ENCODE measurements at regions not wholly inside any gene's neighbourhood (a gene's known extent, or its start where the extent isn't known, plus 50 kb on each side); places are given as distances from the start of the nearest gene placed in this dataset.
A peak's percentile ranks its signal among the peaks of the same experiment; 100 is the strongest.
"Not testable (repeated sequence)": the region's sequence is repeated elsewhere in the genome, so short reads cannot be mapped to it uniquely, and the experiment has no call there.

GRCh38 chr20:29448806-29449470 is 1808.5 kb upstream of the DEFB115 start:
- Histone ChIP-seq H3K36me3 (no peaks in the 10 kb centered on the region), H3K4me1 (no peaks in the 10 kb centered on the region), H3K4me3 (ENCODE audit: low read depth, low read length) (no peak overlapping the region), H3K9me3 (no peaks in the 10 kb centered on the region), H3K27me3 (no peaks in the 10 kb centered on the region)
- DNase-seq: no peak
- no peak for TF ChIP-seq CTCF (IDR thresholded peaks at IDR 0.05; ENCODE audit: low read depth, low read length)

GRCh38 chr20:29452186-29452585 is 1805.3 kb upstream of the DEFB115 start:
- no peaks in the 10 kb centered on the region for H3K36me3 ChIP-seq
- no peak for TF ChIP-seq CTCF (IDR thresholded peaks at IDR 0.05; ENCODE audit: low read depth, low read length)
- no peaks in the 10 kb centered on the region for H3K4me1 ChIP-seq
- no peaks in the 10 kb centered on the region for H3K9me3 ChIP-seq
- no peak overlapping the region for H3K4me3 ChIP-seq (ENCODE audit: low read depth, low read length)
- H3K27me3 ChIP-seq: no peaks in the 10 kb centered on the region
- no peak for DNase-seq

GRCh38 chr20:29456987-29457693 is 1800.3 kb upstream of the DEFB115 start:
- DNase-seq; H3K4me3 ChIP-seq (ENCODE audit: low read depth, low read length): not testable (repeated sequence)

GRCh38 chr20:29472606-29473005 is 1784.9 kb upstream of the DEFB115 start:
- Histone ChIP-seq H3K9me3 (no peaks in the 10 kb centered on the region), H3K4me1 (no peaks in the 10 kb centered on the region), H3K27me3 (no peaks in the 10 kb centered on the region), H3K4me3 (ENCODE audit: low read depth, low read length) (no peak overlapping the region), H3K36me3 (no peaks in the 10 kb centered on the region)
- TF ChIP-seq CTCF (IDR thresholded peaks at IDR 0.05; ENCODE audit: low read depth, low read length): no peak
- no peak for DNase-seq

More at GRCh38 chr20:29456987-29457693, 1800.3 kb upstream of the DEFB115 start:
- H3K4me1 ChIP-seq, H3K36me3 ChIP-seq, H3K27me3 ChIP-seq, H3K9me3 ChIP-seq: not testable (repeated sequence)

- not testable (repeated sequence) for H3K4me3 ChIP-seq (ENCODE audit: low read depth, low read length); DNase-seq
Observed at GRCh38 chr20:29492840-29493239, 1764.6 kb upstream of the DEFB115 start.

GRCh38 chr20:29496767-29497166 is 1760.7 kb upstream of the DEFB115 start:
- H3K4me3 ChIP-seq (ENCODE audit: low read depth, low read length): peak overlapping the region; percentile 80
- not testable (repeated sequence) for H3K9me3 ChIP-seq
- DNase-seq: peak; percentile 21

More at GRCh38 chr20:29492840-29493239, 1764.6 kb upstream of the DEFB115 start:
- H3K36me3 ChIP-seq, H3K9me3 ChIP-seq, H3K27me3 ChIP-seq, H3K4me1 ChIP-seq: not testable (repeated sequence)

GRCh38 chr20:29497261-29497671 is 1760.2 kb upstream of the DEFB115 start:
- peak overlapping the region; percentile 80 for H3K4me3 ChIP-seq (ENCODE audit: low read depth, low read length)
- no peaks in the 10 kb centered on the region for H3K36me3 ChIP-seq
- TF ChIP-seq CTCF (IDR thresholded peaks at IDR 0.05; ENCODE audit: low read depth, low read length): no peak
- no peaks in the 10 kb centered on the region for H3K4me1 ChIP-seq
- DNase-seq: peak; percentile 72
- no peaks in the 10 kb centered on the region for H3K27me3 ChIP-seq
- no peaks in the 10 kb centered on the region for H3K9me3 ChIP-seq

More at GRCh38 chr20:29496767-29497166, 1760.7 kb upstream of the DEFB115 start:
- H3K36me3 ChIP-seq, H3K4me1 ChIP-seq, H3K27me3 ChIP-seq: not testable (repeated sequence)

- H3K9me3 ChIP-seq, H3K4me1 ChIP-seq, H3K27me3 ChIP-seq, DNase-seq, H3K36me3 ChIP-seq: not testable (repeated sequence)
- peak overlapping the region; percentile 80 for H3K4me3 ChIP-seq (ENCODE audit: low read depth, low read length)
Observed at GRCh38 chr20:29497684-29498083, 1759.8 kb upstream of the DEFB115 start.

- H3K27me3 ChIP-seq: not testable (repeated sequence)
Observed at GRCh38 chr20:29500738-29501137, 1756.7 kb upstream of the DEFB115 start.

GRCh38 chr20:29514634-29515033 is 1742.8 kb upstream of the DEFB115 start:
- not testable (repeated sequence) for H3K4me3 ChIP-seq (ENCODE audit: low read depth, low read length); H3K4me1 ChIP-seq; H3K27me3 ChIP-seq; DNase-seq; H3K9me3 ChIP-seq; H3K36me3 ChIP-seq

More at GRCh38 chr20:29500738-29501137, 1756.7 kb upstream of the DEFB115 start:
- not testable (repeated sequence) for H3K9me3 ChIP-seq; H3K36me3 ChIP-seq; DNase-seq; H3K4me1 ChIP-seq; H3K4me3 ChIP-seq (ENCODE audit: low read depth, low read length)

- H3K36me3 ChIP-seq; DNase-seq; H3K4me1 ChIP-seq; H3K4me3 ChIP-seq (ENCODE audit: low read depth, low read length); H3K27me3 ChIP-seq; H3K9me3 ChIP-seq: not testable (repeated sequence)
Observed at GRCh38 chr20:29516847-29517246, 1740.6 kb upstream of the DEFB115 start.
